Central memory CD8-positive, alpha-beta T cell (primary cell): ENCODE measurements at regions not wholly inside any gene's neighbourhood (a gene's known extent, or its start where the extent isn't known, plus 50 kb on each side); places are given as distances from the start of the nearest gene placed in this dataset.
A peak's percentile ranks its signal among the peaks of the same experiment; 100 is the strongest.

Experiments used
- ATAC-seq: fragments of 150-1000 bp; cut with Tn5 transposase; replicated peaks from 2 replicates; pipeline ENCODE4 v1.10.0; 2022; ENCODE audit warnings: mild to moderate bottlenecking, moderate FRiP score, moderate number of reproducible peaks; ENCODE audit not compliant: poor library complexity, severe bottlenecking; ENCODE audit errors: extremely low read depth
- DNase-seq, 2 donors: peaks; one replicate each; pipeline ENCODE4 v3.0.0; 2021; ENCODE audit warnings: low spot score in 2 of 2
- H3K27ac Mint-ChIP-seq: one replicate; pipeline ENCODE4 v1.8.0; 2022; ENCODE audit warnings: low read depth, mild to moderate bottlenecking, moderate library complexity, mixed read lengths
- H3K27me3 Mint-ChIP-seq: one replicate; pipeline ENCODE4 v1.8.0; 2022; ENCODE audit warnings: mixed read lengths
- H3K36me3 Mint-ChIP-seq: one replicate; pipeline ENCODE4 v1.8.0; 2022; ENCODE audit warnings: mild to moderate bottlenecking, moderate library complexity, mixed read lengths; ENCODE audit not compliant: insufficient read depth
- H3K4me1 Mint-ChIP-seq: one replicate; pipeline ENCODE4 v1.8.0; 2022; ENCODE audit warnings: mixed read lengths
- H3K4me3 Mint-ChIP-seq: one replicate; pipeline ENCODE4 v1.8.0; 2022; ENCODE audit warnings: mild to moderate bottlenecking, moderate library complexity, mixed read lengths
- H3K9me3 Mint-ChIP-seq: one replicate; pipeline ENCODE4 v1.8.0; 2022; ENCODE audit warnings: mixed read lengths

- no peak overlapping the region for H3K27ac Mint-ChIP-seq
- H3K9me3 Mint-ChIP-seq: no peaks in the 10 kb centered on the region
- peaks cover 4% of the 10 kb centered on the region for H3K4me1 Mint-ChIP-seq
- DNase-seq: no peak
- H3K27me3 Mint-ChIP-seq: peaks cover 47% of the 10 kb centered on the region
- no peak overlapping the region for H3K4me3 Mint-ChIP-seq
- no peaks in the 10 kb centered on the region for H3K36me3 Mint-ChIP-seq
- peak; percentile 46 for ATAC-seq
Measured at GRCh38 chr11:31943056-31943780, 132.1 kb upstream of the PAX6 start.

GRCh38 chr11:31940371-31941037, 129.4 kb upstream of the PAX6 start:
- Mint-ChIP-seq H3K4me1 (peaks cover 4% of the 10 kb centered on the region), H3K27ac (no peak overlapping the region), H3K4me3 (no peak overlapping the region), H3K36me3 (no peaks in the 10 kb centered on the region), H3K27me3 (peaks cover 46% of the 10 kb centered on the region), H3K9me3 (no peaks in the 10 kb centered on the region)
- ATAC-seq (no peak), DNase-seq (no peak)

- ATAC-seq (no peak), DNase-seq (no peak)
- no peak overlapping the region for H3K4me3 Mint-ChIP-seq
- no peaks in the 10 kb centered on the region for H3K9me3 Mint-ChIP-seq
- H3K27me3 Mint-ChIP-seq: peaks cover 50% of the 10 kb centered on the region
- H3K36me3 Mint-ChIP-seq: no peaks in the 10 kb centered on the region
- peaks cover 4% of the 10 kb centered on the region for H3K4me1 Mint-ChIP-seq
- H3K27ac Mint-ChIP-seq: no peak overlapping the region
Measured at GRCh38 chr11:31939004-31939403, 127.9 kb upstream of the PAX6 start.

DNA sequence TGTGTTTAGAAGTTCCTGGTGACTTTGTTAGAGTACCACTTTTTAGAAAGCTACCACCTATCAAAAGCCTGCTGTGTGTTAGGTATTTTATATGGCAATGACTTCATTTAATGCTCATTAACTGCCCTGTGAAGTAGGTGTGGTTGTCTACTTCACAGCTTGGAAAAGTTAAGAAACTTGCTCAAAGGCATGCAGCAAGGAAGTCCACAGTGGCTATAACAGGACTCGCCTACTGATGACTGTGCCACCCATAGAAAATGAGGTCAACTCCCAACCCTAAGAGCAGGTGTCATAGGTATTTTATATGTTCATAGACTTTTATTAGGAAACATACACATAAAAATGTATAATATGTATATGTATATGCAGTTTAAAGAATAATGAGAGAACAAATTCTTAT, 125.2 kb upstream of the PAX6 start:
- Mint-ChIP-seq H3K9me3 (no peaks in the 10 kb centered on the region), H3K27ac (no peak overlapping the region), H3K4me3 (no peak overlapping the region), H3K4me1 (no peaks in the 10 kb centered on the region), H3K27me3 (peaks cover 72% of the 10 kb centered on the region), H3K36me3 (no peaks in the 10 kb centered on the region)
- DNase-seq: no peak
- ATAC-seq: no peak

GRCh38 chr11:31932879-31933278, 121.8 kb upstream of the PAX6 start:
- no peak for DNase-seq
- Mint-ChIP-seq H3K9me3 (no peaks in the 10 kb centered on the region), H3K27ac (no peak overlapping the region), H3K36me3 (no peaks in the 10 kb centered on the region), H3K4me3 (no peak overlapping the region), H3K27me3 (peaks cover 59% of the 10 kb centered on the region), H3K4me1 (no peaks in the 10 kb centered on the region)
- ATAC-seq: no peak

DNA sequence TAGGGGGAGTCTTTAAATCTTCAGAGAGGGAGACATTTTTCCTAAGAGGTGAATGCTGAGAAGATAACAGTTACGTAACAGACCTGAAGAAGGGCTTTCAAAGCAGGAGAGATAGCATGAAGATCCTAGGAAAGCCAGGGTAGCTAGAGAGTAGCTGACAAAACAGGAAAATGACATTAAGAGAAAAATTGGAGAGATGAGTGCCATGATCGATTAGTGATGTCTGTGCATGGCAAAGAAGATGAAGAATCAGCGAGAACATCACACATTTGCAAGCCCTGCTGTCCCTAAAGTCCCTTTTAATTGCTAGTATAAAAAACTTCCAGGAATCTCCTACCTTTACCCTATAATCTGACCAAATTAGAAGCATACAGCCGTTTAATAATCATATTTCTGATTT, 116.9 kb upstream of the PAX6 start:
- Mint-ChIP-seq H3K4me1 (no peaks in the 10 kb centered on the region), H3K9me3 (no peaks in the 10 kb centered on the region)
- ATAC-seq: no peak

DNA sequence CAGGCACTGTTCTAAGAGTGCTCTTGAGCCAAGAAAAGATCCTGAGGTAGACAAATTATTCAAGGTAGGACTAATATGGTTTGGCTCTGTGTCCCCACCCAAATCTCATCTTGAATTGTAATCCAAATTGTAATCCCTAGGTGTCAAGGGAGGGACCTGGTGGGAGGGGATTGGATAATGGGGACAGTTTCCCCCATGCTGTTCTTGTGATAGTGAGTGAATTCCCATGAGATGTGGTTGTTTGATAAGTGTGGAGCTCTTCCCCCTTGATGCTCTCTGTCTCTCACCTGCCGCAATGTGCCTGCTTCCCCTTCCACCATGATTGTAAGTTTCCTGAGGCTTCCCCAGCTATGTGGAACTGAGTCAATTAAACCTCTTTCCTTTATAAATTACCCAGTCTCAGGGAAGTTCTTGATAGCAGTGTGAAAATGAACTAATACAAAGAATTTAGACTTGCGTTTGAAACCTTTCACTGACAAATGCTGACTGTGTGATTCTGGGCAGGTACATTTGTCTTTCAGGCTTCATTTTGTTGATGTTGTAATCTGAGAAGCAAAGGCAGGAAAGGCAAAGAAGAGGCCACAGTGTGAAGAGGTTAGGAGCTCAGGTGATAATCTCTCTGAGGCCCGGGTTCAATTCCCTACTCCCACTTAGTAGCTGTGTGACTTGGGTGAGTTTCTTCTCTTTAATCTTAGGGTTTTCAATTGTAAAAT, 115.8 kb upstream of the PAX6 start:
- no peak overlapping the region for H3K27ac Mint-ChIP-seq
- ATAC-seq: no peak
- peaks cover 58% of the 10 kb centered on the region for H3K27me3 Mint-ChIP-seq
- no peaks in the 10 kb centered on the region for H3K4me1 Mint-ChIP-seq
- H3K4me3 Mint-ChIP-seq: no peak overlapping the region
- no peak for DNase-seq
- no peaks in the 10 kb centered on the region for H3K9me3 Mint-ChIP-seq
- no peaks in the 10 kb centered on the region for H3K36me3 Mint-ChIP-seq

More for the DNA sequence above, 116.9 kb upstream of the PAX6 start:
- DNase-seq: no peak
- Mint-ChIP-seq H3K36me3 (no peaks in the 10 kb centered on the region), H3K27ac (no peak overlapping the region), H3K27me3 (peaks cover 62% of the 10 kb centered on the region), H3K4me3 (no peak overlapping the region)

DNA sequence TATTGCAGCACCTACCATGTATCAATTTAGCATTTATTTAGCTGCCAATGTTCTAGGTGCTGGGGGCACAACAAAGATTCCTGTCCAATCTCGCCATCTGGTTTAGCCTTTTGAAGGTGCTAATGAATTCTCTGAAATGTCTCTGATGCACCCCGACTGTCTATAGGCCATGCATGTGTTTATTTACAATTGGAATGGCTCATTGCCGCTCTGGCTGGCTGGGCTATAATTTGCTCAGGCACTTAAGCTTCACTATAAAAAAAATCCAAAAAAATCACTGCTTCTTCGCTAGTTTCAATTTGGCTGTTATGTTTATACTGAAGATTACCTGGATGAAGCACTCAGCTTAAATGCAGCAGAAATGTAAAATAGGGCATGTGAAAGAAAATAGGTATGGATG, 115.0 kb upstream of the PAX6 start:
- Mint-ChIP-seq H3K9me3 (no peaks in the 10 kb centered on the region), H3K27me3 (peaks cover 58% of the 10 kb centered on the region), H3K4me1 (no peaks in the 10 kb centered on the region), H3K27ac (no peak overlapping the region), H3K4me3 (no peak overlapping the region), H3K36me3 (no peaks in the 10 kb centered on the region)
- ATAC-seq (no peak), DNase-seq (no peak)

- ATAC-seq (no peak), DNase-seq (no peak)
- no peaks in the 10 kb centered on the region for H3K4me1 Mint-ChIP-seq
- H3K4me3 Mint-ChIP-seq: no peak overlapping the region
- H3K27ac Mint-ChIP-seq: no peak overlapping the region
- peaks cover 72% of the 10 kb centered on the region for H3K27me3 Mint-ChIP-seq
- H3K9me3 Mint-ChIP-seq: no peaks in the 10 kb centered on the region
- H3K36me3 Mint-ChIP-seq: no peaks in the 10 kb centered on the region
Measured at GRCh38 chr11:31922450-31922849, 111.3 kb upstream of the PAX6 start.

DNA sequence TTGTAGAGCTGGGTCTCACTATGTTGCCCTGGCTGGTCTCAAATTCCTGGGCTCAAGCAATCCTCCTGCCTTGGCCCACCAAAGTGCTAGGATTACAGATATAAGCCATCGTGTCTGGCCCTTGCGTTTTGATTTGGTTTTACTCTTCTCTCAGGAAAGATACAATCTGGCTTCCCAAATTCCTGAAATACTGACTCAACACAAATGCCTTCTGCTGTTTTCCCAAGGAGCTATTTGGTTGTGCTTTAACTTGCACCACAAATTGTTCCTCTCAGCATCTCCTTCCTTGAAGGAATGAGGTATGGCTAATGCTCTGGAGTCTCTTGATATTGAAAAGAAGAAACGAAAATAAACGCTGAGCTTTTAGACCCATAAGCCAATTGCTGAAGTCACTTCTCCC, 110.0 kb upstream of the PAX6 start:
- DNase-seq: no peak
- no peak for ATAC-seq
- no peak overlapping the region for H3K27ac Mint-ChIP-seq
- no peaks in the 10 kb centered on the region for H3K36me3 Mint-ChIP-seq
- no peak overlapping the region for H3K4me3 Mint-ChIP-seq
- H3K4me1 Mint-ChIP-seq: no peaks in the 10 kb centered on the region
- H3K27me3 Mint-ChIP-seq: peaks cover 74% of the 10 kb centered on the region
- H3K9me3 Mint-ChIP-seq: no peaks in the 10 kb centered on the region

- DNase-seq (no peak), ATAC-seq (no peak)
- Mint-ChIP-seq H3K4me3 (no peak overlapping the region), H3K9me3 (no peaks in the 10 kb centered on the region), H3K36me3 (no peaks in the 10 kb centered on the region), H3K4me1 (no peaks in the 10 kb centered on the region), H3K27ac (no peak overlapping the region), H3K27me3 (peaks cover 72% of the 10 kb centered on the region)
Measured at GRCh38 chr11:31919175-31919574, 108.1 kb upstream of the PAX6 start.

DNA sequence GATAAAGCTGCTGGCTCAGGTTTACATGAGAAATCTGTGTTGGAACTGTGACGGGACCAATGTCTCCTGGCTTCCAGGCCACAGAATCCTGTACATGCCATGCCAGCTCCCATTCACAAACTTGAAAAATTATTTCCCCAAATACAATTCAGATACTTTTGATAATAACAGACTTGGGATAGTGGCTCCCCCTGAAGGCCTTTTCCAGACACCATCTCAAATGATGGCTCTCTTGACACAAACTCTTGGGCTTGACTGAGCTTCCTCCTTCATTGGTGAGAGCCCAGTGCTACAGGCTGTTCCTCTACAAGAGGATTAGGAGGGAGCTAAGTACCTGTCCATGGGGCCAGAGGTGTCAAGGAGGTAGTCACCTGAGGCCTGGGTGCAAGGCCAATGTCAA, 104.7 kb upstream of the PAX6 start:
- no peaks in the 10 kb centered on the region for H3K36me3 Mint-ChIP-seq
- no peak overlapping the region for H3K4me3 Mint-ChIP-seq
- peaks cover 55% of the 10 kb centered on the region for H3K27me3 Mint-ChIP-seq
- H3K27ac Mint-ChIP-seq: no peak overlapping the region
- no peak for DNase-seq
- no peak for ATAC-seq
- no peaks in the 10 kb centered on the region for H3K4me1 Mint-ChIP-seq
- no peaks in the 10 kb centered on the region for H3K9me3 Mint-ChIP-seq

- Mint-ChIP-seq H3K27me3 (peaks cover 38% of the 10 kb centered on the region), H3K4me3 (no peak overlapping the region), H3K4me1 (no peaks in the 10 kb centered on the region), H3K27ac (no peak overlapping the region), H3K9me3 (no peaks in the 10 kb centered on the region), H3K36me3 (no peaks in the 10 kb centered on the region)
- ATAC-seq: no peak
- DNase-seq: no peak
Measured at GRCh38 chr11:31913985-31914384, 102.9 kb upstream of the PAX6 start.
